HG03442 (cell line): ENCODE measurements at regions not wholly inside any gene's neighbourhood (a gene's known extent, or its start where the extent isn't known, plus 50 kb on each side); places are given as distances from the start of the nearest gene placed in this dataset.
"Not testable (repeated sequence)": the region's sequence is repeated elsewhere in the genome, so short reads cannot be mapped to it uniquely, and the experiment has no call there.

Source experiments
- ATAC-seq: cut with Tn5 transposase; IDR thresholded peaks from one replicate; pipeline ENCODE4 v1.9.1; 2021; ENCODE audit warnings: mild to moderate bottlenecking, moderate library complexity; ENCODE audit not compliant: unreplicated experiment

DNA sequence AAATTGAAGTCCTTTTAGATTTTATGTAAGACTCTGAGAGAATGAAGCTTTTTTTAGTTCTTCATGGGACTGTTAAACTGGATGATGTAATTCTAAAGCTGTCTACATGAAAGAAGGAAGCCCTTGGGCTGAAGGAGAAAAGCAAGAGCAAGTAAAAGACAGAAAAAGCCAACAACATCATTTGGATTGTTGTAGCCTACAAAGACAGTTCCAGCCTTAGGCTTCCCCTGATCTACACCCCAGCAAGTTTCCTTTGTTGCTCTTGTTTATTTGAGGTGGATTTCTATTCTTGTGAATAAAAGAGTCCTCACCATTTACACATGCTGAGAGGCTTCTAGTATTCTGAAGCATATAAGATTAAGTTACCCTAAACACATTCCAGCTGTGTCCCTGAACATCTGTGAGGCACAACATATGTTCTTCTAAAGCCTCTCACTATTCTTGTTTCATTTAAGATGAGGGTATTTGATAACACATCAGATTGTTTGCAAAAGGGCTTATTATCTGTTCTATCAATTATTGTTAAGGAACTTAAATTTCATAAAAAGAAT, 377.8 kb downstream of the LNPK start:
- ATAC-seq: no peak

DNA sequence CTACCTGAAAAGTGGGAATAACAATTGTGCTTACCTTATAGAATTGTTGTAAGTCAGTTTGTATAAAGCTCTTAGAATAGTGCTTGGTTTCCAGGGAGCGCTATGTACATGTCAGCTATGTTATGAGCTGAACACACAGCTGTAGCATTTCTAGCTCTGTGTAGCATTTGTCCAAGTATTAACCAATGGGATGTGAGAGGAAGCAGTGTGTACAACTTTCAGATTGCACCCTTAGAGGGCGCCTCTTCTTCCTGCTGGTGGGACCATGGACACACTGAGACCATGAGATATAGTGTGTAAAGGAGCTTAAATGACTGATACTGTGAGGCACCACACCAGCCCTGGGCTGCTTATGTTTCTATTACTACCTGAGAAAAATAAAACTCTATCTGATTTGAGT, 380.2 kb downstream of the LNPK start:
- no peak for ATAC-seq

DNA sequence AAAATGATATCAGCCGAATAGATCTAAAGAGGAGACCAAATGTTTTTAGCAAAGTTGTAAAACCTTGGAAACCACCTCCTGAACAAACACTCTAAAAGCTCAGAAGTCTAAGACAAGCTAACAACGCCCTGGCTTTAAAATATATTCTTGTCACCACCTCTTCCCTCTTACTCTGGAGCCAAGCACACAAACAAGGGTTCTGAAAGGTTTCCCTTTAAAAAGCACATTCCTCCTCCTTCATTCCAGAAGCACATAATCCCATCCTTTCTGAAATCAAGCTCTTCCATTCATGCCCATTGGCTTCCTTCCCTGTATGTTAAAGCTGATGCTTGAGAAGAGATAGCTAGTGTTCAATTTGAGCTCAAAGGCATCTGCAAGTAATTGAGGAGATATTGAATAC, 382.0 kb downstream of the LNPK start:
- ATAC-seq: no peak

- no peak for ATAC-seq
Measured at GRCh38 chr2:175619179-175620045, 382.7 kb downstream of the LNPK start.

DNA sequence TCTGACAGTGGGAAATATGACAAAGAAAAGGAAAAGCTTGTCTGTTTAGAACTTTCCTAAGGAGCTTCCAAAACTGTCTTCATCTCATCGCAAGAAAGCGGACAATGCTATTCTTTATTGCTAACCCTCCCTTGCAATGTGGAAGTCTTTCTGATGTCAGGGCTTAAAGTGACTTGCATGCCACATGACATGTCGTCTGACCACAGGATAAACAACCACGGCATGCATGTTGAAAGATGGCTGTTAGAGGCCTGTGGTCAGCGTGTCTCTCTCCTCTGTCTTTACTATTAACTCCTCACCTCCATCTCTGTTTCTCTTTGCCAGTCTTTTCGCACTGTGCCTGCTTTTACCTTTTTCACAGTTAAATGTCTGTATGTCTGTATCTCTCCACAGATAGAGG, 389.8 kb downstream of the LNPK start:
- ATAC-seq: no peak

DNA sequence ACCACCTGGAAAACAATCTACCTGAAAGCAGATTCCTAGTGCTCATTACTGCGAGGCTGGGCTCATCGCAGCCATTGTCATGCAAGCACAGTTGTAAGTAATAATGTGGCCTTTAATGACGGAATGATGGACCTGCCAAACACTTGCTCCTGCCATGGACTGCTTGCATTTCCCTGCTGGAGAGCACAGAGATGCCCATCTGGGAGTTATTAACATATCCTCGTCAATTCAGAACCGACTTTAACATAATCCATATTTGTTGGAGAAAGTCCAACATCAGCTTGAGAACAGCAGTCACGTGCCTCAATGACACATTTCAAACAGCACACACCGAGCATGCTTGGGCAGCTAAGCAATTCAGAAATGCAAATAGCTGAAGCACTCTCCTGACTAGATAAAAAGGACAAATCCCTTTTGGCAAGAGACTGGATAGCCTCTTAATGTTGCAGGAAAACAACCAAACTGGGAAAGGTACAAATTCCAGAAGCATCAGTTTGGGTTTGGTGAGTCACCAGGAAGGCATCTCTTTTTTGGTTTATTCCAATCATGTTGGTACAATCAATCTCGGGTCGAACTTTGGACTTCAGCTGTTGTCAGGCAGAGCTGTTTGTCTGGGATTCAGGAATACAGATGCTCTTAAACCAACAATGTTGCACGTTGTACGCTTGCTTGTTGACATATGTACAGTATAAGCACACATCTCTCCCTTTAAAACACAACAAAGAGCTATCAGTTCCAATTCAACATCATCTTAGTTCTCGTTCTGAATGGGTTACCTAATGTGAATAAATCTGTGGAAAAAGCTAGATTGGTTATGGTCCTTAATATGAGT, 395.8 kb downstream of the LNPK start:
- no peak for ATAC-seq

DNA sequence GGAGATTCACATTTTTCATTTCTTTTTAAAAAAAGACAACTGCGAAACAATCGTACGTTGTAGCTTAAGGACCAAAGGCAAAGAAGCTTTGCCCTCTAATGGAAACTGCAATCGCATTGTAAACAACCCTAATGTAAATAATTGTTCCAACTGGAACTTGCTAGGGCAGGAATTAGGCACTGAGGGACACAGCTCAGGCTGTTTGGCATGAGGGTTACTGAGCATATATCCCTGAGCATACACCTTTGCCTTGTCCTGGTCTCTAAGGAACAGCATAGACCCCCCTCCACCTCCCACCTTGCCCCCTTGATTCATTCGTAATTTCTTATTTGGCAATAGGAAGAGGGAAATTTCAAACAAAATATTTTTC, 396.4 kb downstream of the LNPK start:
- ATAC-seq: no peak

GRCh38 chr2:175601969-175602368, 400.1 kb downstream of the LNPK start:
- no peak for ATAC-seq

GRCh38 chr2:175599966-175600831, 401.9 kb downstream of the LNPK start:
- no peak for ATAC-seq

DNA sequence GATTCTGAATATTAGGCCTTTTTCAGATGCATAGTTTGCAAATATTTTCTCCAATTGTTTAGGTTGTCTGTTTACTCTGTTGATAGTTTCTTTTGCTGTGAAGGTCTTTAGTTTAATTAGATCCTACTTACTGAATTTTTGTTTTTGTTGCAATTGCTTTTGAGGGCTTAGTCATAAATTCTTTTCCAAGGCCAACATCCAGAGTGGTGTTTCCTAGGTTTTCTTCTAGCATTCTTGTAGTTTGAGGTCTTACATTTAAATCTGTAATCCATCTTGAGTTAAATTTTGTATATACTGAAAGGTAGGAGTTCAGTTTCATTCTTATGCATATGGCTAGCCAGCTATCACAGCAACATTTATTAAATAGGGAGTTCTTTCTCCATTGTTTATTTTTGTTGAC, 404.8 kb downstream of the LNPK start:
- ATAC-seq: no peak

DNA sequence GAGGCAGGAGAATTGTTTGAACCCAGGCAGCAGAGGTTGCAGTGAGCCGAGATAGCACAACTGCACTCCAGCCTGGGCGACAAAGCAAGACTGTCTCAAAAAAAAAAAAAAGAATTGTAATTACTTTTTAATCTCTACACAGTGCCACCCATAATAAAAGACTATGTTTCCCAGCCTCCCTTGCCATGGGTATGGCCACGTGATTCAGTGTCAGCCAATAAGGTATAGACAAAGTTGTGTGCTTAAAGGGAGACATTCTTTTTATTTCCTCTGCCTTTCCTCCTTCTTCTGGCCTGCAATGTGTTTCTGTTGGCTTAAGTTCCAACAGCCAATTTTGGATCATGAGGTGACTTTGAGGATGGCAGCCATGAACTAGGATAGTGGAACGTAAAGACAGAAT, 406.9 kb downstream of the LNPK start:
- ATAC-seq: no peak

- not testable (repeated sequence) for ATAC-seq
Measured at GRCh38 chr2:175593686-175594525, 408.2 kb downstream of the LNPK start.

DNA sequence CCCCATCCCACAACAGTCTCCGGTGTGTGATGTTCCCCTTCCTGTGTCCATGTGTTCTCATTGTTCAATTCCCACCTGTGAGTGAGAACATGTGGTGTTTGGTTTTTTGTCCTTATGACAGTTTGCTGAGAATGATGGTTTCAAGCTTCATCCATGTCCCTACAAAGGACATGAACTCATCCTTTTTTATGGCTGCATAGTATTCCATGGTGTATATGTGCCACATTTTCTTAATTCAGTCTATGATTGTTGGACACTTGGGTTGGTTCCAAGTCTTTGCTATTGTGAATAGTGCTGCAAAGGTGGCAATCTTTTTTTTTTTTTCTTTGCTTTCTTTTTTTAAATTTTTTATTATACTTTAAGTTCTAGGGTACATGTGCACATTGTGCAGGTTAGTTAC, 406.7 kb upstream of the ATP5MC3 start:
- ATAC-seq: not testable (repeated sequence)

GRCh38 chr2:175585496-175585895, 404.0 kb upstream of the ATP5MC3 start:
- no peak for ATAC-seq

DNA sequence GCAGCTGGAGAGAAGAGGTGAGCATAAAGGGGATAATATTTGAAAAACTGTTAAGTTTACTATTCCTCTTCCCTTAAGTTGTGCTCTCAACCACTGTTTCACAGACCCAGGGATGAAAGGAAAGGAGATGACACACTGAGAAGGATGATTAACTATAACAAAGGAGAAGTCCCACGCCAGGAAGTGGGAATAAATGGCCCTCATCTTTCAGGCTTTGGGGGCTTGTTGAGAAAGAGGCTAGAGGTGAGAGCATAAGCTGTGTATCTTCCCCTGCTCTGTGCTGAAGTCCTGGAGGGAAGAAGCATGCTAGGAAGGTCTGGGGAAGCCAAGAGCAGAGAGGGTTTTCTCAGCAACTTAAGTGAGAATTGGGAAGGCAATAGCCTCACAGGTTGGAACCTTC, 399.1 kb upstream of the ATP5MC3 start:
- ATAC-seq: no peak

DNA sequence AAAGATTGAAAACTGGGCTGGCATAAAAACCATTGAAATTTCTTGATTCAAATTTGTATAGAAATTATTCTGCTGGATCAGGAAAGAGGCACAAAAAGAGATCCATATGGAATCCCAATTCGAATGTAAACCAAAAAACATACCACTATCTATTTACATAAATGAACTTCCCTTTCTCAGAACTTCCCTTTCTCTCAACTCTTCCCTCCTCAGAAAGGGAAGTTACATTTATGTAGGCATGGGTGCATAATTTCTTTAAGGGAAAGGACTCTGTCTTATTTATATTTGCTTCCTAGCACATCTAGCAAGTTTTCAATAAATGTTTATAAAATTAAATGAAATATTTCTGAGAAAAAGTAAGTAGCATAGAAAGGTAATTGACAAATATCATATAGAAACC, 398.1 kb upstream of the ATP5MC3 start:
- ATAC-seq: no peak

DNA sequence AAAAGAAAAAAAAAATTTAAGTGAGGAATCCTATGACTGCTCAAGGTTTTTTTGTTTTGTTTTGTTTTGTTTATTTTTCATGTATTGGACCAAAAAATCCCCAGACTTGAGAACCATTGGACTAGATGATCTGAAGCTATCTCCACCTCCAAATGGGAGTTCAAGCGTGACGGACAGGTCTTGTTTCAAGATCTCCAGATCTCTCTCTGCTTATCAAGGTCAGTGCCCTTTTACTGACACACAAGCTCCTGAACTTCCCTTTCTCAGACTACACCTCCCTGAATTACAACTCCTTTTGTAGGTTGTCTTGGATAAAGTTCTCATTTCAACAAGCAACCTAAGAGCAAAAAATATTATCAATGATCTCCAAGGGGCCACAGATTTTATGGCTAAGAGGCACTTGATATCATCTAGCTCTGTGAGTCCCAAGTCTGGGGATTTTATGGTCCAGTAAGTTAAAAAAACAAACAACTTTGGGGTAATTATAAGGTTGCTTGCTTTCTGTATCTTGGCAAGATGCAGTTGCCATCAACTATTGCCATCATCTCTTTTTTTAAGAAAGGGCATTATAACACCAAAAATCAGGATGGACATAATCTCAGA, 396.0 kb upstream of the ATP5MC3 start:
- no peak for ATAC-seq

- ATAC-seq: no peak
Measured at GRCh38 chr2:175576875-175577274, 395.4 kb upstream of the ATP5MC3 start.

GRCh38 chr2:175576270-175576669, 394.8 kb upstream of the ATP5MC3 start:
- no peak for ATAC-seq
